ENCODE measurements at regions not wholly inside any gene's neighbourhood (a gene's known extent, or its start where the extent isn't known, plus 50 kb on each side); places are given as distances from the start of the nearest gene placed in this dataset.
"Not testable (repeated sequence)": the region's sequence is repeated elsewhere in the genome, so short reads cannot be mapped to it uniquely, and the experiment has no call there.

DNA sequence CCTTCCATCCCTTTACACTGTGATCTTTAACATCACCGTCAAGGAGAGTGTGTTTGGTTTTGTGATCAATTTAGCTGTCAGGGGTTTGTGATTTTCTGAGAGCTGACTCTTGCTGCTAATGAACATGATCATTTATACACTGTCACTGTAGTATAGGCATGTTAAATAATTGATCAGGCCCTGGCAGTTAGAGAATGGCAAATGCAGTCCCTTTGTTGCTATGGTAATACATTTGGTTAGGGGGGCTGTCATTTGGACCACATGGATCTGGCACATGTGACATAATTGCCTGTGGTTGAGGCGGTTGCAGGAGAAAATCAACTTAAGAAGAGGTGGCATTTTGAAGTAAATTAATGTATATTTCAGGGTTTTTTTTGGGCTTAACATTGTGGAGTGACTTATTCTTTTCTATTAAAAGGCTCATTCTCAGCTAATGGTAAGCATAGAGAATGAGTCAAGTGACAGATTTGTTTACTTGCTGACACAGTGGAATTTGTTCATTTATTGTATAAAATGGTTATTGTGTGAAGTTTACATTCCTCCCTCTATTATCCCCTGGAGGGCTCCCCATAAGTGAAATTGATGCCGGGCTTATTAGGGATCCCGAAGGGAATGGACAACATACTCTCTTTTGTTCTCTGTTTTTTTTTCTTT is 114.0 kb downstream of the FHIP1A start:
- no peak for DNase-seq (ENCODE audit: low spot score)

DNA sequence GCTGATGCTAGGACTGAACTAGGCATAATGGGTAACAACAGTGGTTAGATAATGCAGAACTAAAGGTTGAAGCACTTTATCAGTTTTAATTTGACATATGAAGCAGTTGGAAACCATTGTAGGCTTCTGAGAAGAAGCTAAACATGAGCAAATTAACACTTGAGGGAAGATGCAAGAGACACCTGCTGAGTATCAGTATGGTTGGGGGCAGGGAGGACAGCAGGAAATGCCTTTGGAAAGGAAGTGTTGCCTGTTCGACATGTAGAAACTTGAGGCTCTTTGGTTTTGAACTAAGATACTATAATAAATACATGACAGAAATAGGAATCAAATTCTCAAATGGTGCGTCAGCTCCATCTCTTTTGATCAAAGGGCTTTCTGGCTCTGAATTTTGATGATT is 115.6 kb downstream of the FHIP1A start:
- no peak for DNase-seq (ENCODE audit: low spot score)

DNA sequence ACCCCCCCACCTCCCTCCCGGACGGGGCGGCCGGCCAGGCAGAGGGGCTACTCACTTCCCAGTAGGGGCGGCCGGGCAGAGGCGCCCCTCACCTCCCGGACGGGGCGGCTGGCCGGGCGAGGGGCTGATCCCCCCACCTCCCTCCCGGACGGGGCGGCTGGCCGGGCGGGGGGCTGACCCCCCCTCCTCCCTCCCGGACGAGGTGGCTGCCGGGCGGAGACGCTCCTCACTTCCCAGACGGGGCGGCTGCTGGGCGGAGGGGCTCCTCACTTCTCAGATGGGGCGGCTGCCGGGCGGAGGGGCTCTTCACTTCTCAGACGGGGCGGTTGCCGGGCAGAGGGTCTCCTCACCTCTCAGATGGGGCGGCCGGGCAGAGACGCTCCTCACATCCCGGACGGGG is 117.5 kb downstream of the FHIP1A start:
- DNase-seq (ENCODE audit: low spot score) = not testable (repeated sequence)

DNA sequence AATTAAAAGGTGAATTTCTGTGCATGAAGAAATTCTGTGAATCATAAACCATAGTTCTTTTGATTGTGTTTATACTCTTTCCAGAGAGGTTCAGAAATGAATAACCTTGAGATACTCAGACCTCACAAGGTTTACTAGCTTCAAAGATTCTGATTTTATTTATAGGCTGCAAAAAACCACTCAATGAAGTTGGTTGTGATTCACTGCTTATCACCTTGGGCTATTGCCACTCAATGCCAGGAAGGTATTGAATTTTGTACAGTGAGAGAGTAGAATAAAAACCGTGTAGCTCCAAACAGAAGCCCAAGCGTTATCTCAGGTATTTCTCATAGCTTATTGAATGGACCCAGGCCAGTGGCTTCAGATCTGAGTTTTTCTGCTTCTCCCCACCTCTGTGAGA is 118.7 kb downstream of the FHIP1A start:
- no peak for DNase-seq (ENCODE audit: low spot score)

DNA sequence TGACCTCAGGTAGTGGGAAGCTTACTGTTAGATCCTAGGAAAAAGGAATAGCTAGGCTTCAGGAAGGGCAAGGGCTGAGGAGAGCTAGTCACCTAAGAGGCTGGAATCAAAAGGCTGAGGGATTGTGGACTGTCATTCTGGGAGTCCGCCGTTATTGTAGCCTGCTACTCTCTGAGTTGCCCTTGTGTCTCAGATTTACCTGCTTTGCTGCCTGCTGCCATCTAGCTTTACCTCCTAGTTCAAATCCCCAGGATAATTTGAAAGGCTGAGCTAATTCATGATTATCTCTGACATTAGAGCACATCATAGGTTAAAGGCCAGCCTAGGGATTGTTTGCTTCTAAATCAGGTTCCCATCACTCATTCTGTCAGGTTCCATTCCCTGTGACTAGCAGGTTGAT is 120.2 kb downstream of the FHIP1A start:
- no peak for DNase-seq (ENCODE audit: low spot score)

DNA sequence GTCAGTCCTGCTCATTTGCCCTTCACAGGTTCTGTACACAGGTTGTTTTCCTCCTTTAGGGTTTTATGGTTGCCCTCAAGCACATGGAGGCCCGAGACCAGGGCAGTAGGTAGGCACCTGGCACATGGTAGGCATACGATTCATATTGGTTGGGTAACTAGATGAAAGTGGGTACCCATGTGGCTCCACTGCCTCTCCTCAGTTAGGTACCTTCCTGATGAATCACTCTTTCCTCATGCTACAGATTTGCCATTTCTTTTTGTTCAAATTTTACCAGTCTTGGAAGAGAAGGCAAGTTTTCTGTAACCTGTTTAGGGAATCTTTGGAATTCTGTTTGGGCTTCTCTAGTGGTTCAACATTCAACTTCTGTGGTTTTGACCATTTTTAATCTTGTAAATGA is 121.3 kb downstream of the FHIP1A start:
- DNase-seq (ENCODE audit: low spot score) = no peak

DNA sequence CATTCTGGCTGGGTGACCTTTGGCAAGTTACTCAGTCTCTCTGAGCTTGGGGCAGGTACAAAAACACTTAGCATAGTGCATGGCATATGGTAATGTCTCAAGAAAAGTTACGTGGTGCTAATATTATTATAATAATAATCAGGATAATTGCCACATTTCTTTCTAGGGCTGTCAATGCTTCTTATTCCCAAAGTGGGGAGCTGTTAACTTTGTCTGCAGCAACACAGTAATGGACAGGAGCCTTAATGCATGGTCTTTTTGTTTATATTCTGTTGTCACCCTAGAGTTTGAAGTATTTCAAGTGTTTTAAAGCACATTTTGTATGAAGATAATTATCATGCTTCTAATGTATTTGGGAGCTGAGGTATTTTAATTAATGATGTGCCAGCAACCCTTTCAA is 121.8 kb downstream of the FHIP1A start:
- DNase-seq (ENCODE audit: low spot score) = no peak

DNA sequence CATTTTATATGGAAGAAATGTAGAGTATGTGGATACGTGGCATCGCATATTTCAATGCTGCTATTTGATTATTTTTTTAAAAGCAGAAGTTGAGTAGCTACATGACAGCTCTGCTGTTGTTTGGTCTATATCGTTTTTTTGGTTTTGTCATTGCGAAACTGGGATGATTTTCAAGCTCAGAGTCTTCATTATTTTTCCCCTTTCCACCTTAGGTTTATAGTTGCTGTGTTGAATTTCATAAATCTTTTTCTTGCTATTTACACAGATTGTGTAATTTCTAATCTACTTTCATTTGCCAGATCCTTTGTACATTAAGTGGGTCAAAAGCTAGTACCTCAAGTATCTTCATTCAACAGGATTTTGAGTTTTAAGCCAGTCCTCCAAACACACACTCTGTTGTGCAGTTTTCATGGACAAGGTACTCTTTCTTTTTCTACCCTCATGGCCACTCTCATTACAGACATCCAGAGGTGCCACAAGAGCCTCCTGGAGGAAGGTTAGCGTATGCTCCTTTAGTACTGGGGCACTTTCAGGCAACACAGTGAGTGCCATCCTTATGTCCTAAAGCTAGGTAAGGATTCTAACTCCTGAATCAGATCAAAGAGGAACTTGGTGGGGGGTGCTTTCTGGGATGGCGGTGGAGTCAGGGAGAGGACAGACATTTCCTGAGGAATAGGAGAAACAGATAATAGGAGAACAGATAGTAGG is 123.2 kb downstream of the FHIP1A start:
- DNase-seq (ENCODE audit: low spot score) = no peak

DNA sequence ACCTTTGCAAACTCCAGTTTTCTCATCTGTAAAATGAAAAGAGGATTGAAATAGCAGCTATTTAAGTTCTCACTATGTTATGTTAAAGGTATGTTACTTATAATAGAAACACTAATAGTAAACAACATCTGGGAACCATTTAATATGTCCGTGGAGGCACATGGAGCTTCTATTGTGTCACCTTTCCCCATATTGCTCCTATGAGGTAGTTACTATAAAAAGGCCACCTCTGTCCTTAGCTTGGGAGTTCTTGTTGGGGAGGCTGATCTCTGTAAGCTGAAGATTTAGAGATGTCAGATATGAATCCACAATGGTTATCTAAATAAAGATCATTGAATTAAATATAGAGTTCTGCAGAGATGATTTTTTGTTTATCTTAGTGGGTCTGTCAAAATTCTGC is 125.2 kb downstream of the FHIP1A start:
- DNase-seq (ENCODE audit: low spot score) = no peak

DNA sequence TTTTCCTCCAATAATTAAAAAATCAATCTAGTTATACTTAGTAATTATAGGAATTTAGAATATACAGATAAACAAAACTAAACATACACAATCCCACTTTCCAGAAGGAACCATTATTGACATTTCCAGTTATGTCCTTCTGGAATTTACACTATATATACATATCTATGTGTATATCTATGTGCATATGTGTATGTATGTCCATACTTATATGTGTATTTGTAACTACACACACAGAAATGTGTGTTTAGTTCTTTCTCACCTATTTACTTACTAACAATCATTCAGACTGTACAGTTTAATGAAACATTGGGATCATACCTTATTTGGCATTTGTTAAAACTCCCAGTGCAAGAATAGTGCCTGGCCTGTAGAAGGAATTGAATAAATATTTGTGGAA is 126.4 kb downstream of the FHIP1A start:
- no peak for DNase-seq (ENCODE audit: low spot score)

DNA sequence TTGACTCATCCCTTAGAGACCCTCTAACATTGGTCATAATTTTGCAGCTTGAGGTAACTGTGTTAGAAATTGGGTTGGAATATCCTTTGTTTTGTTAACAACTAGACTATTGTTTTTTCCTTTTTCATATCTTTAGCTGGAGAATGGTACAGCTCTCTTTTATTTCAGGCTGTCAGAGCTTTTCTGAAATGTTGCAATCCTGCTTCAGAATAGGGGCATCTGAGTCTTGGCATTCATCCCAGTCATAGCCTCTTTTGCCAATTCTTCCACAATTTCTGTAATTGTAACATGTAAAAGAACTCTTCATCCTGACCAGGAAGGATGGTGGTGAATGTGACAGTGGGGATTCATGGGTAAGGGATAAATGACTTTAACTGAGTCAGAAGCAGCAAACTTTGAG is 128.7 kb downstream of the FHIP1A start:
- no peak for DNase-seq (ENCODE audit: low spot score)

DNA sequence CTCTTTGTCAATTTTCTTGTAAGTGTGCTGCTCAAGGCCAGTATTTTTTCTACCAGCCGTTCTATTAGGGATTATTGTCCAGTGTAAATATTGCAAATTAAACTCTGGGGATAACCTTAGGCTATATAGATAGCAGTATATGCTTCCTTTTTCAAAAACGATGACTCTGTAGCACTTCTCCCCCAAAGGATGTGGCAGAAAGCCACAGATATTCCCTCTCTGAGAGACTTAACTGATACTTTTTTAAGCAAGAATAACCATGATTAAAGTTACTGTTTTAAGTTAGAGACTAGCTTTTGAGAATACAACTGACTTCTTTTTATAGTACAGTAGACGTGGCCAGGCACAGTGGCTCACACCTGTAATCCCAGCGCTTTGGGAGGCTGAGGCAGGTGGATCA is 130.0 kb downstream of the FHIP1A start:
- DNase-seq (ENCODE audit: low spot score) = no peak

DNA sequence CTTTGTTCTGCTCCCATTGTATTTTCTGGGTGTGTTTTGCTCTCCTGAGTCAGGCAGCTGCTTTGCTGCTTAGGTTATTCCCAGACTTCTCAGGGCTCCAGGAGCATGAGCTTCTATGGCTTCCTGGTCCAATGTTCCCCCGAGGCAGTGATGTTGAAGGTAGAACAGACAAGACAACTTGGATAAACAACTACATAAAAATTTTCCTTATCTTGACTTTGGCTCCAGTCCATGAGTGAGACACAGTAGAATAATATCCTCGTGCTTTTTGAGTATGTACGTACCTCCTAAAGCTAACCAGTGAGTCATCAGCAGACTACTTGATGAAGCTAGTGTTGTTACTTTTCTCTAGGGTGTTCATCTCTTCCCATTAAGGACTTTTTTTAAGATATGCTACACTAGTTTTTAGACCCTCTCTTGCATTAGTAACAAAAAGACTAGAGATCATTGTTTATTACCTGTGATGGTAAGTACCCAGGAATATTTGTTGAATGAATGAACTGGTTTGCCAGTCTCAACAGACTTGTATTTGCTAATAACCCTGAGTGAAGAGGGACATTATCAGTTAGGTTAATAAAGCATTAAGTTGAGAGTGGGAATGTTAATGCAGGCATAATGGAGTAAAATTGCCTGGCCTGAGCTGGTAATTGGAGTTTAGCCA is 131.9 kb downstream of the FHIP1A start:
- no peak for DNase-seq (ENCODE audit: low spot score)

DNA sequence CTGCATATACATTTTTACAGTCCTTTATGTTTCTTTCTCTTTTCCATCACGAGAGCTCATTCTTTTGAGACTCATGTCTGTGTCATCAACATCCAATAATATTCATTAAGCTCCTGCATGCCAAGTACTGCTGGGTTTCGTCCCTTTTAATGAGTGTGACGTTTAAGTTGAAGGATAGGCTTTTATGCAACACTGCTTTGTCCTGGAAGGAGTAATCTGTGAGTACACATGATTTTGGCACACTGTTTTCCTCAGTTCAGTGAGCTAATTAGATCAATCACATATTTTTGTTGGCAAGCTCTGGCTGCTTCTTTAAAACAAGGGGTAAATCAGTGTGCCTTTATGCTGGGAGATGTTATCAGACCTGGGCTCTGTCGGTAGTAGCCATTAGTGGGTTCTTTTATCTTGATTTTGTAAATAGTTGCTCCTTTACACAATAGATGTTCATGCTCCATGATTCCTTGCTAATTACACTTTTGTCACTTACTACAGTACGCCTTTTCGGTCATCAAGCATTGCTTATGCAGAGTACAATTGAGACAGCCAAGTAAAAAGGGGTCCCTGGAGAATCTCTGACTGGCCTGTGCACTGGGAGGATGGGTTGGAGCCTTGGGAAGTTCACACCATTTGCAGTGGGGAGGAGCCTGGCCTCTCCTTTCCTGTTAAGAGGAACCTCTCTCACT is 132.6 kb downstream of the FHIP1A start:
- no peak for DNase-seq (ENCODE audit: low spot score)

DNA sequence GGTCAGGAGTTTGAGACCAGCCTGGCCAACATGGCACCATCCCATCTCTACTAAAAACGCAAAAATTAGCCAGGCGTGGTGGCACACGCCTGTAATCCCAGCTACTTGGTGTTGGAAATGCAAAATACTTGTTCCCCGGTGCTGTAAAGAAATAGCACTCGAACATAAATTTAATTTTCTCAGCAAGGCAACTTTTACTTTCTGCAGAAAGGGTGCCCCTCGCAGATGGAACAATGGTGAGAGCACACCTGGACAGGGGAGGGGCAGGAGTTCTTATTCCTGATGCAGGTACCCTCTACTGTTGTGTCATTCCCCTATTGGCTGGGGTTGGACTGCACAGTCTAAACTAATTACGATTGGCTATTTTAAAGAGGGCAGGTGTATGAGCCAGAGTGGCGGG is 139.7 kb downstream of the FHIP1A start:
- no peak for DNase-seq (ENCODE audit: low spot score)

DNA sequence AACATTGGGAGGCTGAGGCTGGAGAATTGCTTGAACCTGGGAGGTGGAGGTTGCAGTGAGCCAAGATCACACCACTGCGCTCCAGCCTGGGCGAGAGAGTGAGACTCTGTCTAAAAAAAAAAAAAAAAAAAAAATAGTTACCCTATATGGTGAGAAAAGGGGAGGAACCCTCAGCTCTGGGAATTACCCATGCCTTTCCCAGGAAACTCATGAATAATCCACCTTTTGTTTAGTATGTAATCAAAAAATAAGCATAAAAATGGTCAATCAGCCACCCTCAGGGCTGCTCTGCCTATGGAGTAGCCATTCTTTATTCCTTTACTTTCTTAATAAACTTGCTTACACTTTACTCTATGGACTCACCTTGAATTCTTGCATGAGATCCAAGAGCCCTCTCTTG is 140.4 kb downstream of the FHIP1A start:
- DNase-seq (ENCODE audit: low spot score) = not testable (repeated sequence)

DNA sequence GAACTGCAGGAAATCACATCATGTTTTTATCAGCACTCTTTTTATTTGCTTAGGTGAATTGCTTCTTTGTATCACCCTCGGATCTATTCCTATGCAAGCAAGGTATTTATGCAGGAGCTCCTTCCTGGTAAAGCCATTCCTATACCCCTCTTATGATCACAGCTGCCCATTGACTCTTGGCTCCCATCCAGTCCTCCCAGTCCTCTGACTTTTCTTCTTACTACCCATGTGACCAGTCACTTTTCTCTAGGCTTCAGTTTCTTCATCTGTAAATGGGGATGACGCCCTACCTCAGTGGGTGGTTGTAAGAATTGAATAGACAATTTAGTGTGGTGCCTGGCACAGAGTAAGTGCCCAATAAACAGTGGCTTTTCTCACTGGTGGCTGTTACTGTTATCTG is 144.9 kb downstream of the FHIP1A start:
- DNase-seq (ENCODE audit: low spot score) = no peak

DNA sequence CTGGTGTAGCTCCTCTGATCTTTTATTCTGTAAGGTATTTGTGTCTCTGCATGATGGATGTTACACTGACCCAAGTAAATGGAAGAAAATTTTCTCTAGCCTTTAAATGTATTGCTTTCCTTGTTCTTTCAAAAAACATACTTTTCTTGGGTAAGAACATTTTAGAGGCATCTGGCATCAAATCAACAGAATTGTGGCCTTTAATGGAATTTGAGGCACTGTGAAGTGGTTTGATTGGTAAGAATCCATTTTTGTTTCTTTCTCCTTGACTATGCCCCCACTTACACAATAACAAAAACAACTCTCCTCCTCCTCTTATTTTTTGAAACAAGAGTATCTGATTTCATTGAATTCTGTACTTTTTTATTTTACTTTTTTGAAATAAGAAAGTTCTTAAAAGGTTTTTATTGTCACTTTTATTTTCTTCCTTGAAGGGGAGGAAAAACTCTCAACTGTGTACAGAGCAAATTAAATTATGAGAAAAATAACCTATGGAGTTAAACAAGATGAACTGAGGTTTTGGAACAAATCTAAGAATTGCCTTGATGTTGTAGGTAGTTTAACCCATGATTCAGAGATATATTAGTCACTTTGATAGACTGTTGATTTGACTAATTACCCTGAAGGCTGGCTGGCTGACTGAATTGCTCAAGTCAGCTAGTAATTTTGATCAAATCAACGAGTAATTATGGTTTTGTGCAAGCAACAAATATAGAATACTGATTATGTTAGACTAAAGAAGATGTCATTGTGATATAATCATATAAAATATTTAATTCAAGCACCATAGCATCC is 146.4 kb downstream of the FHIP1A start:
- DNase-seq (ENCODE audit: low spot score) = no peak

DNA sequence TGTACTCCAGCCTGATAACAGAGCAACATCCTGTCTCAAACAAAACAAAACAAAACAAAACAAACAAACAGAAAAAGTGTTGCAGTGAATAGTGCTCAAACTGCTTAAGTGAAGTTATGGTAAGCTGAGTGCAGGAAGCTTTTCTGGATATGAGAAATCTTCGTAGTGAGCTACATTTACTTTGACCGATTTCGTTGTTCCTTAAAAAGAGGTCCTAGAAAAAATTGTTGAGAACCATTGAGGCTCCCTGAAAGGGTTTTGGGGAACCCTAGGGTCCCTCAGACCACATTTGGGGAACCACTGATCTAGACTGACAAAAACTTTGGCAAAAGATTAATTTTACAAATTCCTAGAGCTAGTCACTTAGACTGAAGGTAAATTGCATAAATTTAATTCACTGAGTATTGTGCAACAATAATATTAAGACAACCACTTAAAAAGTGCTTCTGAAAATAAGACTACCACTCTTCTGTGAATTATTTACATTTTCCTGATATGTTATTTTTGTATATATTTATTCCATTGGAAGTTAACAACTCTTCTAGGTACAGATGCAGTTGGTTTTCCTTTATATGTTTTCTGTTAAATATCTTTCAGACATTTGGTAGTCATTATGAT is 149.6 kb downstream of the FHIP1A start:
- DNase-seq (ENCODE audit: low spot score) = no peak

DNA sequence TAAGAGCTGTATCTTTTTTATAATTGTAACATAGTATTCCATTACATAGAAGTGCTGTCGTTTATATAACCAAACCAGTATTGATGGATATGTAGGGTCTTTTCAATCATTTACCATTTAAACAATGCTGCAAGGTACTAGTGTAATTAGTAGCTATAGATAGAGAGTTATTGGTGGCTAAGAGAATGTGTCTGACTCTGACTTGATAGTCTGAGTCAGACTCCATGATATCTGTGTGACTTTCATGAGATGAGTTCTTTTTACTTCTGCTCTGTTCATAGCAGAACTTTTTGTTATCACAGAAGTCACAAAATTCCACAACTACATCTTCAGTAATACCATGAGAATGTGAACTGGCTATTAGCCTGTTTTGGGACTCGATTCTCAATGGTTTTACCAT is 150.6 kb downstream of the FHIP1A start:
- no peak for DNase-seq (ENCODE audit: low spot score)

DNA sequence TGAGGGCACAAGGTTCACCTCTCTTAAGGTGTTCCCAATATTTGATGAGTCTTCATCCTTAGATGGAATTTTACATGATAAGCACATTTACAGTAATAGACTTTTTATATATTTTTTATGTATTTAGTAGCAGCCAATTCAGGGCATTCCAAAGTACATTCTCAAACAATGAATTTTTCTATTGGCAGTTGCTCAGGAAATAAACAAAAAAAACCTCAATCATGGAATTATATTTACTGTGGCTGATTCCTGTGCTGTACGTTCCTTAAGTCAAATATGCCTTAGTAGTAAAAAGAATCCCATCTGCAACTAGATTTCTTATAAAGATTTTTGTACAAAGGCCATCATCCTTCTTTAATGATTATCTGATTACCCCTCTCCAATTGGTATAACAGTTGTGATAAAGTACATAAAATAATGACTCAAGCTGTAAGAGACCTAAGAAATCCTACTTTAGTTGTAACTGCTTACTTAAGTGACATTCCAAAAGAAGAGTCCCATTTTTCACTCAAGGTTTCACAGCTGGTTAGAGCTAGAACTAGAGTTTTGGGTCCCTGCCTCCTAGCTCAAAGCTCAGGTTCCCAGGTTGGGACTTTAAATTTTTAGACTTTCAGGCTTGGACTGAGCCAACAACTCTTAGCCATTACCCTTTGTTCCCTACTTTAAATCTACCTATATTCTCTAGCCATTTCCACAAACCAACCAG is 152.7 kb downstream of the FHIP1A start:
- DNase-seq (ENCODE audit: low spot score) = no peak

Measured in ecto neural progenitor cell (in vitro differentiated cells).